H9 (cell line): ENCODE measurements at regions not wholly inside any gene's neighbourhood (a gene's known extent, or its start where the extent isn't known, plus 50 kb on each side); places are given as distances from the start of the nearest gene placed in this dataset.

ENCODE experiments used
- DNase-seq: peaks from one replicate; pipeline ENCODE4 v3.0.0-alpha.2; 2017
- H2AFZ ChIP-seq: one replicate; pipeline ENCODE4 v1.6.1; 2013; ENCODE audit warnings: mild to moderate bottlenecking, low read length, control low read depth, moderate library complexity
- H2AK5ac ChIP-seq: 2 replicates; pipeline ENCODE4 v1.6.1; 2013; ENCODE audit warnings: low read length, control low read depth, mixed read lengths; ENCODE audit not compliant: insufficient read length
- H2BK120ac ChIP-seq: one replicate; pipeline ENCODE4 v1.6.1; 2013; ENCODE audit warnings: low read depth, mild to moderate bottlenecking, low read length, control low read depth, inconsistent platforms; ENCODE audit not compliant: poor library complexity, severe bottlenecking
- H2BK12ac ChIP-seq: 2 replicates; pipeline ENCODE4 v1.6.1; 2013; ENCODE audit warnings: low read length, control low read depth, mixed read lengths, low read depth; ENCODE audit not compliant: insufficient read length
- H2BK15ac ChIP-seq: 2 replicates; pipeline ENCODE4 v1.6.1; 2013; ENCODE audit warnings: low read depth, low read length, control low read depth
- H2BK20ac ChIP-seq: one replicate; pipeline ENCODE4 v1.6.1; 2013; ENCODE audit warnings: low read depth, mild to moderate bottlenecking, low read length, control low read depth, inconsistent platforms; ENCODE audit not compliant: poor library complexity, severe bottlenecking
- H2BK5ac ChIP-seq: 2 replicates; pipeline ENCODE4 v1.6.1; 2013; ENCODE audit warnings: low read length, control low read depth, mixed read lengths; ENCODE audit not compliant: insufficient read length
- H3K14ac ChIP-seq: 2 replicates; pipeline ENCODE4 v1.6.1; 2013; ENCODE audit warnings: low read length, control low read depth; ENCODE audit not compliant: insufficient read depth
- H3K18ac ChIP-seq: 2 replicates; pipeline ENCODE4 v1.6.1; 2013; ENCODE audit warnings: low read depth, mild to moderate bottlenecking, mixed read lengths, low read length, control low read depth; ENCODE audit not compliant: insufficient read length
- H3K23ac ChIP-seq: 2 replicates; pipeline ENCODE4 v1.6.1; 2013; ENCODE audit warnings: low read length, control low read depth, mixed read lengths, low read depth; ENCODE audit not compliant: insufficient read length
- H3K23me2 ChIP-seq: 2 replicates; pipeline ENCODE4 v1.6.1; 2013; ENCODE audit warnings: low read depth, mild to moderate bottlenecking, mixed read lengths, low read length, control low read depth; ENCODE audit not compliant: insufficient read length, poor library complexity, severe bottlenecking
- H3K27ac ChIP-seq: 2 replicates; pipeline ENCODE4 v1.5.1; 2013; ENCODE audit warnings: low read length, control low read depth, mixed read lengths, low read depth; ENCODE audit not compliant: insufficient read length
- H3K27me3 ChIP-seq: 2 replicates; pipeline ENCODE4 v1.6.1; 2013; ENCODE audit warnings: low read length, control low read depth, inconsistent platforms; ENCODE audit not compliant: insufficient read depth
- H3K4ac ChIP-seq: 2 replicates; pipeline ENCODE4 v1.6.1; 2013; ENCODE audit warnings: low read depth, mild to moderate bottlenecking, control low read depth, inconsistent platforms, low read length, moderate library complexity
- H3K4me1 ChIP-seq: 2 replicates; pipeline ENCODE4 v1.6.1; 2013; ENCODE audit warnings: low read length, control low read depth, inconsistent platforms; ENCODE audit not compliant: insufficient read depth
- H3K4me2 ChIP-seq: 2 replicates; pipeline ENCODE4 v1.6.1; 2013; ENCODE audit warnings: low read length, control low read depth, mixed read lengths; ENCODE audit not compliant: insufficient read length, insufficient read depth
- H3K56ac ChIP-seq: 2 replicates; pipeline ENCODE4 v1.6.1; 2013; ENCODE audit warnings: low read depth, mild to moderate bottlenecking, mixed read lengths, low read length, control low read depth; ENCODE audit not compliant: insufficient read length
- H3K79me1 ChIP-seq: 2 replicates; pipeline ENCODE4 v1.6.1; 2013; ENCODE audit warnings: low read depth, mild to moderate bottlenecking, moderate library complexity, low read length, control low read depth, inconsistent platforms; ENCODE audit not compliant: insufficient read depth, poor library complexity, severe bottlenecking
- H3K79me2 ChIP-seq: 2 replicates; pipeline ENCODE4 v1.6.1; 2013; ENCODE audit warnings: low read length, control low read depth, inconsistent platforms; ENCODE audit not compliant: insufficient read depth
- H3K9ac ChIP-seq: 2 replicates; pipeline ENCODE4 v1.6.1; 2013; ENCODE audit warnings: low read length, control low read depth, mixed read lengths; ENCODE audit not compliant: insufficient read length; ENCODE audit errors: extremely low read depth
- H3K9me3 ChIP-seq: one replicate; pipeline ENCODE4 v1.6.1; 2013; ENCODE audit warnings: low read depth, low read length, inconsistent platforms; ENCODE audit not compliant: control insufficient read depth
- H3T11ph ChIP-seq: one replicate; pipeline ENCODE4 v1.6.1; 2013; ENCODE audit warnings: mild to moderate bottlenecking, low read length, control low read depth, inconsistent platforms
- H4K20me1 ChIP-seq: one replicate; pipeline ENCODE4 v1.6.1; 2013; ENCODE audit not compliant: control insufficient read depth, insufficient read length, insufficient read depth
- H4K5ac ChIP-seq: 2 replicates; pipeline ENCODE4 v1.6.1; 2013; ENCODE audit warnings: low read depth, mild to moderate bottlenecking, mixed read lengths, low read length, control low read depth; ENCODE audit not compliant: insufficient read length
- H4K8ac ChIP-seq: replicated peaks from 2 replicates; pipeline ENCODE4 v1.6.1; 2013; ENCODE audit warnings: low read length, control low read depth, mixed read lengths, low read depth; ENCODE audit not compliant: insufficient read length
- H4K91ac ChIP-seq: 2 replicates; pipeline ENCODE4 v1.6.1; 2013; ENCODE audit warnings: low read depth, mild to moderate bottlenecking, moderate library complexity, mixed read lengths, low read length, control low read depth; ENCODE audit not compliant: insufficient read length
- H3K27ac Mint-ChIP-seq, 3 experiments: 2 replicates in 2 of 3; 3 replicates in 1 of 3; pipeline ENCODE4 v1.8.0; 2020 to 2021; ENCODE audit warnings: mixed read lengths in 3 of 3, mild to moderate bottlenecking in 1 of 3, moderate library complexity in 1 of 3
- H3K27me3 Mint-ChIP-seq: 2 replicates; pipeline ENCODE4 v1.8.0; 2021; ENCODE audit warnings: low read depth, mild to moderate bottlenecking, moderate library complexity, mixed read lengths
- H3K36me3 Mint-ChIP-seq, 3 experiments: 2 replicates in 2 of 3; 3 replicates in 1 of 3; pipeline ENCODE4 v1.8.0; 2020 to 2021; ENCODE audit warnings: low read depth in 3 of 3, mixed read lengths in 3 of 3; ENCODE audit not compliant: insufficient read depth in 1 of 3
- H3K4me1 Mint-ChIP-seq, 2 experiments: 2 replicates each; pipeline ENCODE4 v1.8.0; 2020; ENCODE audit warnings: mixed read lengths in 2 of 2
- H3K4me3 Mint-ChIP-seq, 2 experiments: 2 replicates in 1 of 2; 3 replicates in 1 of 2; pipeline ENCODE4 v1.8.0; 2020 to 2021; ENCODE audit warnings: mild to moderate bottlenecking in 2 of 2, mixed read lengths in 2 of 2, moderate library complexity in 1 of 2
- H3K9me3 Mint-ChIP-seq, 2 experiments: 2 replicates in 1 of 2; 3 replicates in 1 of 2; pipeline ENCODE4 v1.8.0; 2020; ENCODE audit warnings: mild to moderate bottlenecking in 2 of 2, mixed read lengths in 2 of 2, moderate library complexity in 1 of 2
- WGBS: extraction: QIAGEN DNeasy Blood & Tissue Kit; methylation state at CpG from one replicate; pipeline ENCODE4 v1.1.7; 2013; ENCODE audit warnings: missing lambda C conversion rate, low lambda C conversion rate, mixed read lengths; ENCODE audit not compliant: insufficient read length; ENCODE audit errors: extremely low coverage; 5-methylcytosine and 5-hydroxymethylcytosine counted together
- TF ChIP-seq, protein P1 (sequence below): fragments of 200-600 bp; sonication (generic); conservative IDR thresholded peaks from 3 replicates; pipeline ENCODE4 v1.8.0; 2021; ENCODE audit warnings: antibody characterized with exemption, mild to moderate bottlenecking

DNA sequence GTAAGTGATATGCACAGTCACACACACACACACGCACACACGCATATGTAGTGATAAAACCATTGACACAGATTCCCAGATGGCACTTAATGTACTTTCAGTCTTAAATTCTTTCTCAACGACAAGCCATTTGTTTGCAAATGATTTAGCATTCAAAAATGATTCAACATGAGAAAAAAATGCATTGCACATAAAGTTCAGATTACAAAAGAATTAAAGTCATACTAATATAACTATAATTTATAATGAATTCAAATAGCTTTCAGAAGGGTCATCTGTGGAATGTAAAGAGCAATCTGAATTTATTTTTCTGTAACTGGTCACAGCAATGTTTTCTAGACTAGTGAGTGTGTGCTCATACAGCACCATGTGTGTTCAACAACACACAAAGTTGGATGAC is 521.6 kb upstream of the ZNF337 start:
- no peak overlapping the region for H4K91ac ChIP-seq
- no peaks in the 10 kb centered on the region for H3K23me2 ChIP-seq
- no peaks in the 10 kb centered on the region for H3K27me3 Mint-ChIP-seq
- H3K4me1 Mint-ChIP-seq: no peaks in the 10 kb centered on the region
- TF ChIP-seq, protein P1, sequence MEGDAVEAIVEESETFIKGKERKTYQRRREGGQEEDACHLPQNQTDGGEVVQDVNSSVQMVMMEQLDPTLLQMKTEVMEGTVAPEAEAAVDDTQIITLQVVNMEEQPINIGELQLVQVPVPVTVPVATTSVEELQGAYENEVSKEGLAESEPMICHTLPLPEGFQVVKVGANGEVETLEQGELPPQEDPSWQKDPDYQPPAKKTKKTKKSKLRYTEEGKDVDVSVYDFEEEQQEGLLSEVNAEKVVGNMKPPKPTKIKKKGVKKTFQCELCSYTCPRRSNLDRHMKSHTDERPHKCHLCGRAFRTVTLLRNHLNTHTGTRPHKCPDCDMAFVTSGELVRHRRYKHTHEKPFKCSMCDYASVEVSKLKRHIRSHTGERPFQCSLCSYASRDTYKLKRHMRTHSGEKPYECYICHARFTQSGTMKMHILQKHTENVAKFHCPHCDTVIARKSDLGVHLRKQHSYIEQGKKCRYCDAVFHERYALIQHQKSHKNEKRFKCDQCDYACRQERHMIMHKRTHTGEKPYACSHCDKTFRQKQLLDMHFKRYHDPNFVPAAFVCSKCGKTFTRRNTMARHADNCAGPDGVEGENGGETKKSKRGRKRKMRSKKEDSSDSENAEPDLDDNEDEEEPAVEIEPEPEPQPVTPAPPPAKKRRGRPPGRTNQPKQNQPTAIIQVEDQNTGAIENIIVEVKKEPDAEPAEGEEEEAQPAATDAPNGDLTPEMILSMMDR: no peak
- H2AFZ ChIP-seq: no peak overlapping the region
- peaks cover 3% of the 10 kb centered on the region in 2 experiments; a peak in 1 of 5 replicates for H3K9me3 Mint-ChIP-seq
- no peak overlapping the region for H3K4ac ChIP-seq
- no peak overlapping the region for H3K9ac ChIP-seq
- peaks cover 4% of the 10 kb centered on the region for H3K9me3 ChIP-seq
- DNase-seq: no peak
- no peak overlapping the region for H3T11ph ChIP-seq
- H4K5ac ChIP-seq: no peak overlapping the region
- no peak overlapping the region for H3K56ac ChIP-seq
- H3K27ac Mint-ChIP-seq: no peak overlapping the region
- H3K79me1 ChIP-seq: no peaks in the 10 kb centered on the region
- H2BK15ac ChIP-seq: no peak overlapping the region
- WGBS: no CpG with 5 or more reads among the region's 3 CpGs
- H3K14ac ChIP-seq: no peak overlapping the region
- H3K18ac ChIP-seq: no peak overlapping the region
- no peaks in the 10 kb centered on the region for H3K4me1 ChIP-seq
- no peak overlapping the region for H3K27ac ChIP-seq
- H3K36me3 Mint-ChIP-seq: no peaks in the 10 kb centered on the region
- H2BK5ac ChIP-seq: no peak overlapping the region
- H2BK12ac ChIP-seq: no peak overlapping the region
- H3K4me2 ChIP-seq: no peak overlapping the region
- H4K20me1 ChIP-seq: no peaks in the 10 kb centered on the region
- H2BK120ac ChIP-seq: no peak overlapping the region
- H3K23ac ChIP-seq: no peak overlapping the region
- H3K79me2 ChIP-seq: no peaks in the 10 kb centered on the region
- H2AK5ac ChIP-seq: no peak overlapping the region
- H2BK20ac ChIP-seq: no peak overlapping the region
- no peak overlapping the region for H4K8ac ChIP-seq
- no peak overlapping the region for H3K4me3 Mint-ChIP-seq
- H3K27me3 ChIP-seq: no peaks in the 10 kb centered on the region
